CD4-positive, alpha-beta T cell treated with Interleukin-15 for 1 hour (primary cell): ENCODE measurements at regions not wholly inside any gene's neighbourhood (a gene's known extent, or its start where the extent isn't known, plus 50 kb on each side); places are given as distances from the start of the nearest gene placed in this dataset.
"Not testable (repeated sequence)": the region's sequence is repeated elsewhere in the genome, so short reads cannot be mapped to it uniquely, and the experiment has no call there.

Source experiments
- DNase-seq: peaks from one replicate; pipeline ENCODE4 v3.0.0-alpha.2; 2020

- no peak for DNase-seq
These were observed 581.0 kb upstream of the CDH11 start for GRCh38 chr16:65702707-65703402.

DNA sequence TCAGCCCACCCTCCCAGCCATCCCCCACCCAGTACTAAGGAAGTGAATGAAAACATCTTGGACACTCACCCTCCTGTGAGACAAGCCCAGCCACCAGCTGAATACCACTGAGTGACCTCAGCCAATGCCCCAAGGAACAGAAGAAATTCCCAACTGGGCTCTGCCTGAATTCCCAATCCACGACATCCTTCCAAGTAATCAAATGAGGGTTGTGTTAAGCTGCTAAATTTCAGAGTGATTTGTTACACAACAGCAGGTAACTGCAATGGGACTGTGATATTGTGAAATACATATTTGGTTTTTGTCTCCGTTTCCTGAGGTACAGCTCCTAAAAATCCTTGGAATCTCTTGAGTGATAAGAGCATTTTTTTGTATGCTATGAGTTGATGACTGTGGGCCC lies 578.7 kb upstream of the CDH11 start:
- no peak for DNase-seq

DNA sequence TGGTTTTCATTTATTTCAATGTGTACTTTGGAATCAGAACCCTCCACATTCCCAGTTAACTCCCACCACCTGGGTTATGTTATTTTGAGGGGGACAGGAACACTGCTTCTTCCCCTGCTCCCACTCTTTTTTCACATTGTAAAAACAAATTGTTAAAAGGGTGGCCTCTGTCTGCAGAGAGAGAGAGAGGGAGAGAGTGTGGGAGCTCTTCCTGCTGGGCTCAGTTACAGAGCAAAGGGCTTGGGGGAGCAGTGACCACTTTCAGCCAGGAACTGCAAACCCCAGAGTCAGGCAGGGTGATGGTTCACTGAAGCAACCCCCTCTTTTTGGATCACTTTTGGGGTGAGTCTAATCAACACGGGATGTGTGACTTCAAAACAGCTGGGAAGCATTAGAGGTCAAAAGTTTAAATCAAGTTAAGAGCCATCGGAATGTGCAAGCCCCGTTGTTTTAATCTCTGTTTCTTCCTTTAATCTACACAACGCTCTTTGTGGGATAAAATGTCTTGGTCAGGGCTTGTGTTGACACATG lies 577.0 kb upstream of the CDH11 start:
- no peak for DNase-seq

DNA sequence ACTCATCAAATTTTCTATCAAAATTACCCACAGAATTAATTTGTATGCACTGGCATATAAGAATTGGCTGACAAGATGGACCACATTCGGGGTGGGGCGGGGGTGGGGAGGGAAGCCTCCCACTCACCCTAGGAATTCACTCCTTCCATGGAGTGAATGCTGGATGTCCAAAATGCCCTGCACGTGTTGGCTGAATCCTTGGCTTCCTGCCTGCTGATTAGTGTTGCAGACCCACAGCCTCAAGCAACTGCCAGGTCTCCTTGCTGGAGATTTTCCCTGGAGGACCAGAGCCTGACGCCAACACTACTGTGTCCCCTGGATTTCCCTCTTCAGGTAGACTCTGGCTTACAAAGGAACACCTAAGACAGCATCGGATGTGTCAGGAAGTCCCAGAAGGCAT lies 575.7 kb upstream of the CDH11 start:
- DNase-seq, result no peak

- no peak for DNase-seq
These were observed 575.2 kb upstream of the CDH11 start for GRCh38 chr16:65697065-65697464.

- not testable (repeated sequence) for DNase-seq
These were observed 570.0 kb upstream of the CDH11 start for GRCh38 chr16:65691846-65692245.

DNA sequence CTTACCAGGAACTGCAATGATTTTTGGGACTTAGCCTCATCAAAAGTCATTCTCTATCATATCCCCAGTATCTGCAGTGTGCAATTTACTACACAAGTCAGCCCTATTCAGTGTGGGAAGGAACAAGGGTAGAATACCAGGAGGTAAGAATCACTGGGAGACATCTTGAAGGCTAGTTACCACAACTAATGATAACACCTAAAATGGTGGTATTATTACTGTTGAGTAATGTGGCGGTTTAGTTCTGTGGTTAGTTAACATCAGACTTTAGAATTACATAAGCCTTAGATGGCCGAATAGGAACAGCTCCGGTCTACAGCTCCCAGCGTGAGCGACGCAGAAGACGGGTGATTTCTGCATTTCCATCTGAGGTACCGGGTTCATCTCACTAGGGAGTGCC lies 567.9 kb upstream of the CDH11 start:
- no peak for DNase-seq

DNA sequence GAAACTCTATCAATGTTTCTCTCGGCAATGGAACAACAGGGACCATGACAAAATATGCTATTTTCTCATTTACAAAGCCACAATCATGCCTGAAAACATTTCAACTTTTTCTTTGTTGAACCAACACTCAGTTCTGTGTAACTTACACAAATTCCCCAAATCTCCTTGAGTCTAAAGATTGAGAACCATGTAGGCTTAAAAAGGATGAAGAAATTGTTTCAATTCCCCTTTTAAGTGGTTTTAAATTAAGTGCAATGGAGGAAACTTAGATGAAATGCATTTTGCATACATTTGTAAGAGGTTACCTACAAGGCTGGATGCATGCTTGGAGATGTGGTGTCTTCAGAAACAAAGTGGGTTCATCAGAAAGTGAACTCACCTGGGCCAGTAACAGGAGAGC lies 566.4 kb upstream of the CDH11 start:
- no peak for DNase-seq

- DNase-seq, result no peak
These were observed 562.4 kb upstream of the CDH11 start for GRCh38 chr16:65684230-65684629.

DNA sequence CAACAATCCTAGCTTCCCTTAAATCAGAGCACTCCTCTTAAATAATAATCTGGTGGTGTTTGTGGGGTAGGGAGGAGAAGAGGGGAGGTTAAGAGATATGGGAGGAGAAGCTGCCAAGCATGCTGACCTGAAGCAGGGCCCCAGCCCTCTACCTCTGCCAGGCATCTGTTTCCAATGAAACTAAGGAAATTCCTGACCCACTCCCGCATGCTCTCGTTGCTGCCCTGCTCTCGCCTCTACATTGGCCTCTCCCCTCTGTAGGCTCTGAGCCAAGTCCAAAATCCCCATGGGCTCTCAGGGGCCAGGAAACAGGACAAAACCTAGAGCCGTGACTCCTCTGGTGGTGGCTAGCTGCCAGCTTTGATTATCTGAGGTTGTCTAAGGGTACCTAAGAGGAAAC lies 559.5 kb upstream of the CDH11 start:
- no peak for DNase-seq

GRCh38 chr16:65679785-65680184 lies 557.9 kb upstream of the CDH11 start:
- DNase-seq, result no peak

DNA sequence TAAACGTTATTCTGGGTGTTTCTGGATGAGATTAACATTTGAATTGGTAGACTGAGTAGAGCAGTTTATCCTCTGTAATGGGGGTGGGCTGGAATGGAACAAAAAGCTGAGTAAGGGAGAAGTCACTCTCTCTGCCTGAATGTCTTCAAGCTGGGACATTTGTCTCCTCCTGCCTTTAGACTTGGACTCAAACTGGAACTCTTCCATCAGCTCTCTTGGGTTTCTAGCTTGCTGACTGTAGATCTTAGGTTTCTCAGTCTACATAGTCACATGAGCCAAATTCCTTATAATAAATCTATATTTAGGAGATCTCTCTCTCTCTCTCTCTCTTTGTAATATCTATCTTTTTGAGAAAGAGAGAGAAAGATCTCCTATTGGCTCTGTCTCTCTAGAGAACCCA lies 553.3 kb upstream of the CDH11 start:
- no peak for DNase-seq

- no peak for DNase-seq
These were observed 551.1 kb upstream of the CDH11 start for GRCh38 chr16:65672960-65673359.

- DNase-seq, result no peak
These were observed 549.2 kb upstream of the CDH11 start for GRCh38 chr16:65671071-65671470.

DNA sequence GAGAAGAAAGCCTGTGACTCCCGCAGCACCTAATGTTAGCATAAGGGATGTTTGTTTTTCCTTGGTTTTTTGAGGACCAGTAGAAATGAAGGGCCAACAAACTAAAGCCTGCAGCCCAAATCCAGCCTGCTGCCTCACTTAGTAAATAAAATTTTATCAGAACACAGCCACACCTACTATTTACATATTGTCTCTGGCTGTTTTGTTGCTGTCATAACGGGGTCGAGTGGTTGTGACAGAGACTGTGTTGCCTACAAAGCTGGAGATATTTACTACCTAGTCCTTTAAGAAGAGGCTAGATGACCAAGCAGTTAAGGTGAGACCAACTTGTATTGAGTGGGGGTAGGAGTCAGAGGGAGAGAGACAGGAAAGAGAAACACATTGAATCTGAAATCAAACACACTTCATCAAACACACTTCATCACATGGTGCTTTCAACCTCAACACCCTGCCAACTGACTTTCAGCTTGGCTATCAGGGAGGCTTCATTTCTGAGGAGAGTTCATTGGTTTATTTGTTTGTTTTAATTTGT lies 546.3 kb upstream of the CDH11 start:
- no peak for DNase-seq

- DNase-seq, result no peak
These were observed 545.2 kb upstream of the CDH11 start for GRCh38 chr16:65667011-65667578.

DNA sequence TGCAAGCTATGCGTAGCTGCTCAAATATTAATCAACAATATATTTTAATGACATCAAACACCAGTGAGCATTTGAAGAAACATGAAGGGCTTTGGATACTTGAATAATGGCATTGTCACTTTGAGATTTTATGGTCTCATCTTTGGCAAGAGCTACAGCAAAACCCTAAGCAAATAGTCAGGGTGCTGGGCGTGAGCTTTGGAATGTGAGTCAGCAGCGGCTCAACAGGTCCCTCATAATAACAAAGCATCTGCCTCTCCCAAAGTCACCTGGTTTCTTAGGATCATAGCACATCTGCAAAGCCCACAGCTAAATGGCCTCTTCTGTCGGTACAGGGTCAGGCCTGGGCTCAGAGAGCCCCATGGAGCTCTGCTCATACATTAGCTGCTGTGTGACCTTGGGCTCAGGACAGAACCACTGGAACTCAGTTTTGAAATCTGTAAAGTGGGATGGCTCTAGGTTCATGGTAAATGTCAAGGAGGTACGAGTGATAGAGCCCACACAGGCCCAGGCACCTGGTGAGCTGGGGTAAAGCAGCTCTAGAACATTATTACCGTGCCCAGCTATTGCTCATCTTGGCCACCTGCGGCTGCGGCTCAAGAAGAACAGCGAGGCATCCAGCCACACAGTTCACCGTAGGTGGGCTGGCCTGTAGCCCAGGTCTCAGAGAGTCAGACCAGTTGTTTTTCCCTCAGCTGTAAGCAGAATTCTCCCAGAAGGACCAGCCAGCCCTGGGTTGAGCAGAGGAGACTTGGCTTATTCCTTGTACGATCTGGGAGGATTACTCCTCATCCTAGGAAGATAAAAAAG lies 544.5 kb upstream of the CDH11 start:
- DNase-seq, result no peak

GRCh38 chr16:65665586-65665985 lies 543.7 kb upstream of the CDH11 start:
- DNase-seq, result no peak

DNA sequence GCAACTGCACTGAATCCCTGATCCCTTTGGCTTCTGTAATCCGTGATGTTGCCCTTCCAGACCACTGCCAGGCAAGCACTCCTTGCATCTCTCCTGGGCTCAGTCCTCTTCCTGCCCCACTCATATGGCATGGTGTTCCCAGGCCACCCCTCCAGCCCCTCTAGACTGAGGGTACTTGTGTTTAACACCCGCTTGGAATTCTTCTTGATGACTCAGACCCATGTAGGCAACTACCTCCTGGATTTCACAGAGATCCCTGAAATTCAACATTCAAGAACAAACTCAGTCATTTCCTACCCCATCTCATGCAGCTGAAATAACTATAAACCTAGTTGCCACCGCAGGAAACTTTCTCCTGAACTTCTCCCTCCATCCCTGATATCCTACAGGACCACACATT lies 541.9 kb upstream of the CDH11 start:
- no peak for DNase-seq

- no peak for DNase-seq
These were observed 540.4 kb upstream of the CDH11 start for GRCh38 chr16:65662256-65662655.

DNA sequence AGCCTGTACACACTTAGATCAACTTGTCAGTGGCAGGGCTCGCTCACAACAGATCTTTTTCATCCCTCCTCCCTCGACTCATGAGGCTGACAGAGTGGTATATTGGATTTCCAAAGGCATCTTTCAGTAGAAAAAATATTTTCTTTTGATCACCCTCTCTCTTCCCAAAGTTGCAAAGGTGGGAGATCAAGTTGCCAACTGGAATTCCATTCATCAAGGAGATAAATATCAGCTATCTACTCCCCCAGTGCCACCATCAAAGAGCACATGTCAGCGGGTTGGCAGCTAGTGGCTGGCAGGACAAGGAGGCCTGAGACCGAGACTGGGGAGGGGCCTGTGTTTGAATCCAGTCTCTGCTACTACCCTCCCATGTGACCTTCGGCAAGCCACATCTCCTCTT lies 539.7 kb upstream of the CDH11 start:
- DNase-seq, result no peak

- DNase-seq, result no peak
These were observed 538.5 kb upstream of the CDH11 start for GRCh38 chr16:65660390-65660789.

- DNase-seq, result no peak
These were observed 537.9 kb upstream of the CDH11 start for GRCh38 chr16:65659758-65660157.

GRCh38 chr16:65658787-65659220 lies 536.9 kb upstream of the CDH11 start:
- no peak for DNase-seq
